LNCAP (cell line): ENCODE measurements at regions not wholly inside any gene's neighbourhood (a gene's known extent, or its start where the extent isn't known, plus 50 kb on each side); places are given as distances from the start of the nearest gene placed in this dataset.

Experiments used
- TF ChIP-seq, protein P1 (sequence below): fragments of 450-650 bp; IDR thresholded peaks from 2 replicates; pipeline ENCODE4 v1.5.1; 2017; ENCODE audit warnings: mild to moderate bottlenecking

- TF ChIP-seq, protein P1, sequence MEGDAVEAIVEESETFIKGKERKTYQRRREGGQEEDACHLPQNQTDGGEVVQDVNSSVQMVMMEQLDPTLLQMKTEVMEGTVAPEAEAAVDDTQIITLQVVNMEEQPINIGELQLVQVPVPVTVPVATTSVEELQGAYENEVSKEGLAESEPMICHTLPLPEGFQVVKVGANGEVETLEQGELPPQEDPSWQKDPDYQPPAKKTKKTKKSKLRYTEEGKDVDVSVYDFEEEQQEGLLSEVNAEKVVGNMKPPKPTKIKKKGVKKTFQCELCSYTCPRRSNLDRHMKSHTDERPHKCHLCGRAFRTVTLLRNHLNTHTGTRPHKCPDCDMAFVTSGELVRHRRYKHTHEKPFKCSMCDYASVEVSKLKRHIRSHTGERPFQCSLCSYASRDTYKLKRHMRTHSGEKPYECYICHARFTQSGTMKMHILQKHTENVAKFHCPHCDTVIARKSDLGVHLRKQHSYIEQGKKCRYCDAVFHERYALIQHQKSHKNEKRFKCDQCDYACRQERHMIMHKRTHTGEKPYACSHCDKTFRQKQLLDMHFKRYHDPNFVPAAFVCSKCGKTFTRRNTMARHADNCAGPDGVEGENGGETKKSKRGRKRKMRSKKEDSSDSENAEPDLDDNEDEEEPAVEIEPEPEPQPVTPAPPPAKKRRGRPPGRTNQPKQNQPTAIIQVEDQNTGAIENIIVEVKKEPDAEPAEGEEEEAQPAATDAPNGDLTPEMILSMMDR = no peak
Measured at GRCh38 chr4:112910109-112910736, 139.2 kb upstream of the ANK2 start.

DNA sequence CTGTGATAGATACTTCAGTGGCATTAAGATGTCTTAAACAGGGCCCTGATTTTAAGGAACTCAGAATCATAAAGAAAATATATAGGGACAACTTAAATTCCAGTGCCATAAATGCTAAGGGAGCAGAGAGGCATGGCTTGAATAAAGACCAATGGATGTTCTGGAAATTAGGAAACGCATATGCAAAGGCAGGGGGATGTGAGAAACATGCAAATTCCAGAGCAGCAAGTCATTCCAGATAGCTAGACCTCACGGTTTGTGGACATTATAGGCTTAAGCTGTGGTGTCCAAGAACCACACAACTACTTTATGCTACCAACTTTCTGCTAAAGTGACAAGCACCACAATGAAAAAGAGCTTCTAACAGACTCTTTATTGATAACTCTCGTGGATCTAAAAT is 132.6 kb upstream of the ANK2 start:
- TF ChIP-seq, protein P1 = no peak

GRCh38 chr4:112923516-112923915 is 125.9 kb upstream of the ANK2 start:
- TF ChIP-seq, protein P1 = no peak

GRCh38 chr4:112926819-112927218 is 122.6 kb upstream of the ANK2 start:
- TF ChIP-seq, protein P1 = no peak

- TF ChIP-seq, protein P1 = no peak
Measured at GRCh38 chr4:112927544-112927943, 121.9 kb upstream of the ANK2 start.

GRCh38 chr4:112931001-112931400 is 118.5 kb upstream of the ANK2 start:
- TF ChIP-seq, protein P1 = no peak

- TF ChIP-seq, protein P1 = no peak
Measured at GRCh38 chr4:112933790-112934189, 115.7 kb upstream of the ANK2 start.
